MM.1S (cell line): ENCODE measurements at regions not wholly inside any gene's neighbourhood (a gene's known extent, or its start where the extent isn't known, plus 50 kb on each side); places are given as distances from the start of the nearest gene placed in this dataset.

ENCODE experiments used
- CTCF ChIP-seq: fragments of 300-600 bp; sonication (generic); IDR thresholded peaks from 2 replicates; pipeline ENCODE4 v1.5.1; 2016; ENCODE audit warnings: antibody characterized with exemption, low read length, mixed read lengths
- EZH2 ChIP-seq: fragments of 300-600 bp; sonication (generic); optimal IDR thresholded peaks from 2 replicates; pipeline ENCODE3; 2017; ENCODE audit warnings: low read depth, mild to moderate bottlenecking, antibody characterized with exemption, low read length, mixed read lengths
- EZH2phosphoT487 ChIP-seq: fragments of 300-600 bp; sonication (generic); IDR thresholded peaks from 2 replicates; pipeline ENCODE4 v1.6.1; 2018; ENCODE audit warnings: antibody characterized with exemption, low read length

GRCh38 chr10:120996456-120997034 is 145.4 kb downstream of the WDR11 start:
- TF ChIP-seq CTCF (no peak), EZH2phosphoT487 (no peak), EZH2 (no peak)
